GM18870 (cell line): ENCODE measurements at regions not wholly inside any gene's neighbourhood (a gene's known extent, or its start where the extent isn't known, plus 50 kb on each side); places are given as distances from the start of the nearest gene placed in this dataset.
"Not testable (repeated sequence)": the region's sequence is repeated elsewhere in the genome, so short reads cannot be mapped to it uniquely, and the experiment has no call there.

Experiments used
- ATAC-seq: cut with Tn5 transposase; IDR thresholded peaks from one replicate; pipeline ENCODE4 v1.9.1; 2021; ENCODE audit warnings: moderate library complexity; ENCODE audit not compliant: unreplicated experiment

DNA sequence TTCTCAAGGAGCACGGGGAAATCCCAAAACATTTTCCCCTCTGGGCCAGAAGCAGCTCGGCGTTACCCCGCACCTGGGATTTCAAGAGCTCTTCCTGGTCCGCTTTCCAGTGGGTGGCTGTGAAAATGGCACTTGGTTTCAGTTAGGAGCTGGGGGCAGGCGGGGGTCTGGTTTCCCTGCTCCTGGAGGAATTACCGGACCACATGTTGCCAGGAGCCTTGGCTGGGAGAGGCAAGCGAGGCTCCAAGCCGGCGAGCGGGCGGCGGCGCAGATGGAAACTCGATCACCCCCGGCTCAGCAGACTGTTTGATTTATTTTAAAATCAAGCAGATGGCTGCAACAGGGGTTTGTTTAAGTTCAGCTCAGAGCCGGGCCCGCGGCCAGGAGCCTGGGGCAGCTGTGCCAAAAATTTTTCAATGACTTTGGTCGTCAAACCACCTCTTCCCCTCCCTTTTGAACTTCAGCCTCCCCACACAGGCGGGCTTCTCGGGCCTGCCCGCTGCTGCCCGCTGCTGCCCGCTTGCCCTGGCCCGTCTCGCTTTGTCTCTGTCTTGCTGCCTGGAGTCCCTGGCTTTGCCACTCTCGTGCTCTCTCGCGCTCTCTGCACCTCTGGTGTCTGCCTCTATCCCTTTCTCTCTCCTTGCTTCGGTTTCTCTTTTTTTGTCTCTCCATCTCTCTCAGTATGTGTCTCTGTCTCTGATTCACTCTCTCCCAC lies 108.0 kb upstream of the CIBAR2 start:
- no peak for ATAC-seq

GRCh38 chr16:85220964-85221731 lies 108.9 kb upstream of the CIBAR2 start:
- no peak for ATAC-seq

DNA sequence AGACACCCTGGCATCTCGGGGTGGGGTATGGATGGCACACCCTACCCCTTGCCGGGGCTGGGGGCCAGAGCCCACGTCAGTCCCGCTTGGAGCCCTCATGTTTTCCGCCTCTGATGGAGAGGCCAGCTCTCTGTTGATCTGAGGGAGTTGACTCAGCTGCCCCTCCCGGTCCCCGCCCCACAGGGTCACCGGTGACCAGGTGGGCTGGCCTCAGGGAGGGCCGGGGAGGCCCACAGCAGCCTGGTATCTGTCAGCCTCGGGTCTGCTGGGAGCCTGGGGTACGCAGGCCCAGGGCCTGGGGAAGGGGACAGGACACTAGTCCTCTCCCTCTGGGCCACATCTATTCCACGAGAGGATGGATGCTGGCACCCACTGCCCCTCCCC lies 109.5 kb upstream of the CIBAR2 start:
- no peak for ATAC-seq

DNA sequence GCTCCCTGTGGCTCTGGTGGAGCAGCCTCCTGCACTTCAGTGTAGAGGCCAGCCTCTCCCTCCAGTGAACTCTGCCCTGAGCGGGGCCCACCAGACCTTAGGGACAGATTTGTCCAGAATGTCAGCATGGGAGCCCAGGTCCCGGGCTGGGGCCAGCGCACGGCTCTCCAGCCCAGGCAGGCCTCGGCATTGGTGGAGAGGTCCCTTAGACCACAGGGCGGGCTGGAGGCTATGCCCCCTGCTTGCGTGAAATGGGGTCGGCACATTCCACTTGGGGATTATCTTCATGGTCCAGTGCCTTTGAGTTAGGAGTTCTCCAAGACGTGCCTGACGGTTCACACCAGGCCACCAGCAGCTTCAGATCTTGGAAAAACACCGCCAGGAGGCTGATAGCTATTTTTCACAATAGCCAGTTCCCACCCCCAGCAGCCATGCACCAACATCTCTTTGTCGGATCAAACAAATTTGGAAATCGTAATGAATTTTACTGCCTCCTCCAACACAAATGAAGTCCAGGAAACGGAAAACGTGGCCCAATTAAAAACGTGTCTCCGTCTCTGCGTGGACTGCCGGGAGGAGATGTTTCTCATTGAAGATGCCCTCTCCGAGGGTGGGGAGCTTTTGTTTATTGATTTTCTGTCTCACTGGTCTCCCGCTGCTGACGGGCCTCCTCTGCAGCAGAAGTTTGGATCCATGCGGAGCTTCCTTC lies 110.0 kb upstream of the CIBAR2 start:
- ATAC-seq = no peak

GRCh38 chr16:85225257-85225656 lies 113.0 kb upstream of the CIBAR2 start:
- no peak for ATAC-seq

GRCh38 chr16:85225721-85226120 lies 113.4 kb upstream of the CIBAR2 start:
- no peak for ATAC-seq

GRCh38 chr16:85227084-85227945 lies 115.0 kb upstream of the CIBAR2 start:
- peak; percentile 76 for ATAC-seq

DNA sequence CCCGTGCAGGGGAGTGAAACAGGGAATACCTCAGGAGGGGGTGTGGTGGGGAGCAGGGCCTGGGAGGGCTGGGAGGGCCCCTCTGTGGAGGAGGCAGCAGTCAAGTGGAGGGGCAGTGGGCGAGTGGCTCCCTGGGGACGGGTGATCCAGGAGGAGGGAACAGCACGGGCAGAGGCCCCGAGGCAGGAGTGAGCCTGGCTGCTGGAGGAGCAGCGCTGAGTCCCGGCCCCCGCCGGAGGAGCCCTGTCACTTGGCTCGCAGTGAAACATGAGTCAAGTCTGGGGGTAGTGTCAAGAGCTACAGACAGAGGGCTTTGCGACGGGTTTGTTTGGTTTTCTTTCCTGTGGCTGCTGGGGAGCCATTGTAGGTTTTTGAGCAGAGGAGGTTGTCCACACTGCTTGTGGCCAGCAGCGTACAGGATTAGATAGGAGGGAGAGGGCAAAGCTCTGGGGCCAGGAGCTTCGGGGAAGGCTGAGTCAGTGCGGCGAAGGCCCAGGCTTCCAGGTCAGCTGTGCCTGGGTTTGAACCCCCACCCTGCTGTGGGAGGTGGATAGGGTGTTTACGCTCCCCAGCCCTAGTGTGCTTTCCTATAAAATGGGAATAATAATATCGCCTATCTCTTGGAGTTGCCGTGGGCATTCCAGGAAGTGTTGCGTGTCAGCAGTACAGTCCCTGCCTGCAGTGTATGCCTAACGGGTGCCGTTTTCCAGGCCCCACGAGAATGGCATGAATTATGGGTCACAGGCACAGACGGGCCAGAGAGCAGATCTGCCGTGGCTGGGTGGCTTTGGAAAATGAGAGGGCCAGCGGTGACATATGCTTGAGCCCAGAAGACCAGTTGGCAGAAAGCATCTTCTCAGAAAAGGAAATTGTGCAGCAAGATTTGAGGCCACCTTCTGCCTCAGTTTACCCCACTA lies 115.9 kb upstream of the CIBAR2 start:
- ATAC-seq = peak; percentile 16

- ATAC-seq = no peak
These were observed 116.7 kb upstream of the CIBAR2 start for GRCh38 chr16:85228970-85229430.

DNA sequence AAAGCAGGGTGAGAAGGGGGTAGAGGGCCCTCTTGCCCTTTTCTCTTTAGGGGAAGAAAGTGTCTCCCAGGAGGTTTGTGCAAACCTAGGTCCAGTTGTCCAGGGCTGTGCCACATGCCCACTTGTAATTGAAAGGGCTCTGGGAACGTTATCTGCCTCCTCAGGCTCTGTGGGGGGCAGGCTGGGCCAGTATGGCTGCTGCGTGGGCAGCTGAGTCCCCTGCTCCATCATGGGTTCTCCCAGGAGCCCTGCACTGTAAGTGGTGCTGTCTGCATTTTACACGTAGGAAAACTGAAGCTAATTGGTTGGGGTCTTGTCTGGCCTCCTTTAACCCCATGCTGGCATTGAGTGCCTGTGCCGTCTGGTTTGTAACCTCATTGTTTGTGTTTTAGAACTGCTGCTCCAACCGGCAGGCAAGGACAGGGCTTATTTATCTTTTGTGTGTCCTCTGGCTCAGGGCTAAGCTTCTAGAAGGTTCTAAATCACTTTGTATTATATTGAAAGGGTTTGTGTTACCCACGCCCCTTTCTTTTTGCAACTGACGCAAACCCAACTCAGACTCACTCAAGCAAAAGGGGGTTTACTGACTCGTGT lies 117.7 kb upstream of the CIBAR2 start:
- no peak for ATAC-seq

- ATAC-seq = not testable (repeated sequence)
These were observed 118.6 kb upstream of the CIBAR2 start for GRCh38 chr16:85230764-85231383.

DNA sequence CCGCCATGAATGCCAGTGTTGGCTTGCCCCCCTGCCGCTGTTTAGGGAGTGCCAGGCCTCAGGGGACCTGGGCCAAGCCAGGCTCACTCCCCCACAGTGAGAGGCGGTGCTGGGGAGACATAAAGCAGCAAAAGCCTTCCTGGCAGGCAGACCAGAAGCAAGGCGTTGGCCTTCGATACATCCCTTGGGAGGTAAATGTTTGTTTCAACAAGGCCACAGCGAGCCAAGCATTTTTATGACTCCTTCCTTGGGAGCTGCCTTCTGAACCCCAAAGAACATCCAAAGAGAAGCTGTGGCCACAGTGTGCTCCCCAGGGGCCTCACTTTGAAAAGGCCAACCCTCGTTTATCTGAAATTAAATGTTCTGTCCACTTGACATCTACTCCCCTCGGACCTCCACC lies 119.7 kb upstream of the CIBAR2 start:
- ATAC-seq = no peak

GRCh38 chr16:85232369-85233142 lies 120.3 kb upstream of the CIBAR2 start:
- no peak for ATAC-seq

DNA sequence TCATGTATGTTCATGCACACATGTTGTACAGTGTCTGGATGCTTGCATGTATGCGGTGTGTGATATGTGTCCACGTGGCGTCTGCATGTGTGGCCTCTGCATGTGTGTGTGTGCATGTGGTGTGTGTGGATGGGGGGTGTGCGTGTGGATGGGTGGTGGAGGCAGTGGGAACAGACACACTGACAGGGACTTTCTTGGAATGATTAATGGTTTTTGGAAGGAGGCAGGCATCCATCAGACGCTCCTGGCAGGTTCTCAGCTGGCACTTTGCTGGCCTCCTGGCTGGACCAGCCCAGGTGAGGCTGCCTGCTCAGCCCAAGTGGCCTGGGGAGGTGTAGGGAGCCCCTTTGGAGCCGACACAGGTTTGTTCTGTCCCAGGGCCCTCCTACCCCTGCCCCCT lies 121.2 kb upstream of the CIBAR2 start:
- ATAC-seq = no peak

DNA sequence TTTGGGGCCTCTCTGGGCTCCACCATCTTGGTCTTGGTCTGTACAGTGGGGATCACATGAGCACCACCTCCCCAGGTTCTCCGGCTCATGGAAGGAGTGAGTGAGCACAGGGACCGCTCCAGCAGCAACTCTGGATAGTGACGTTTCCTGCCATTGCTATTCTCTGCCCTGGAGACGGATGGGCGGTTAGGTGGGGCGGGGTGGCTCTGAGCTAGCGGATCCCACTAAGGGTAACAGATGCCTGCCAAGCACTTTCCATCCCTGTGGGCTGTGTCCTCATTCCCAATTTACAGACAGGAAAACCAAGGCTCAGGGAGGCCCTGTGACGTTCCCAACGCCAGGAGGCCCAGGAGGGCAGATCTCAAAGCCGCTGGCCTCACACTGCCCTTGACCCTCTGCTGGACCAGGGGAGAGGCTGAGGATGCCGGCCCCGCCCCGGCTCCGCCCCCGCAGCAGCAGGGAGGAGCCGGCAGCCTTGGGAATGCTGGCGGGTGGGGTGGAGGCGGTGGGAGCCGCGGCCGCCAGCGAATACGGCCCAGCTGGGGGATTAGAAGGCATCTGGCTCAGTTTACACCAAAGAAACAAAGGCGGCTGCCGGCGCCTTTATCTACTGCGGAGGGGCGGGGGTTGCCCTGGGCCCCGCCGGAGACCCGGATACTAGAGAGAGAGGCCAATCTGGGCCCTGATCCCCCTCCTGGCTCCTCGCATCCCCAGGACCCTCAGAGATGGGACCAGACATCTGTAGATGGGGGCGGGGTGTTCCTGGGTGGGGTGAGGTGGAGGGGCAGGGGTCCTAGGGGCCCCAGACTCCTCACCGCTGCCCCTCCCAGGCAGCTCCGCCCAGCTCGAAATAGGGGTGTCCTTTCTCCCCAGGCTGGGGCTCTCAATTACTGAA lies 122.3 kb upstream of the CIBAR2 start:
- no peak for ATAC-seq

- ATAC-seq = no peak
These were observed 123.9 kb upstream of the CIBAR2 start for GRCh38 chr16:85235991-85236817.
